Suprapubic skin (tissue), 4 donors: ENCODE measurements at regions not wholly inside any gene's neighbourhood (a gene's known extent, or its start where the extent isn't known, plus 50 kb on each side); places are given as distances from the start of the nearest gene placed in this dataset.
"Not testable (repeated sequence)": the region's sequence is repeated elsewhere in the genome, so short reads cannot be mapped to it uniquely, and the experiment has no call there.

ENCODE experiments used
- DNase-seq, 2 donors: peaks; one replicate each; pipeline ENCODE4 v3.0.0-alpha.2; 2019; ENCODE audit warnings: low spot score in 2 of 2
- H3K27ac ChIP-seq: fragments of 200-600 bp; sonication (generic); one replicate; pipeline ENCODE4 v1.5.1; 2019
- H3K27me3 ChIP-seq: fragments of 200-600 bp; sonication (generic); one replicate; pipeline ENCODE4 v1.5.1; 2019
- H3K36me3 ChIP-seq: fragments of 200-600 bp; sonication (generic); one replicate; pipeline ENCODE4 v1.5.1; 2019
- H3K4me1 ChIP-seq: fragments of 200-600 bp; sonication (generic); one replicate; pipeline ENCODE4 v1.5.1; 2019
- H3K4me3 ChIP-seq: fragments of 200-600 bp; sonication (generic); one replicate; pipeline ENCODE4 v1.5.1; 2019; ENCODE audit warnings: mild to moderate bottlenecking
- H3K9me3 ChIP-seq: fragments of 200-600 bp; sonication (generic); one replicate; pipeline ENCODE4 v1.5.1; 2019
- EP300 ChIP-seq: sonication (generic); formaldehyde crosslinking; IDR thresholded peaks from one replicate; pipeline ENCODE4 v1.6.1; 2017; ENCODE audit warnings: antibody characterized with exemption
- POLR2A ChIP-seq, 2 donors: fragments of 450-650 bp; IDR thresholded peaks; one replicate each; pipeline ENCODE4 v1.6.1; 2017; ENCODE audit warnings: antibody characterized with exemption in 2 of 2, mild to moderate bottlenecking in 2 of 2, moderate library complexity in 2 of 2
- POLR2AphosphoS5 ChIP-seq, 3 donors: sonication (generic); formaldehyde crosslinking; IDR thresholded peaks; one replicate each; pipeline ENCODE4 v1.6.1; 2017; ENCODE audit warnings: antibody characterized with exemption in 3 of 3
- WGBS: methylation state at CpG from one replicate; pipeline ENCODE4 v1.1.5; 2018; 5-methylcytosine and 5-hydroxymethylcytosine counted together
- TF ChIP-seq, protein P1 (sequence below), 2 donors: fragments of 200-600 bp in 1 of 2; fragments of 450-650 bp in 1 of 2; sonication (generic) in 1 of 2; IDR thresholded peaks; one replicate each; pipeline ENCODE4 v1.5.1; 2016 to 2019; ENCODE audit warnings: antibody characterized with exemption in 2 of 2, mild to moderate bottlenecking in 1 of 2, moderate library complexity in 1 of 2

DNA sequence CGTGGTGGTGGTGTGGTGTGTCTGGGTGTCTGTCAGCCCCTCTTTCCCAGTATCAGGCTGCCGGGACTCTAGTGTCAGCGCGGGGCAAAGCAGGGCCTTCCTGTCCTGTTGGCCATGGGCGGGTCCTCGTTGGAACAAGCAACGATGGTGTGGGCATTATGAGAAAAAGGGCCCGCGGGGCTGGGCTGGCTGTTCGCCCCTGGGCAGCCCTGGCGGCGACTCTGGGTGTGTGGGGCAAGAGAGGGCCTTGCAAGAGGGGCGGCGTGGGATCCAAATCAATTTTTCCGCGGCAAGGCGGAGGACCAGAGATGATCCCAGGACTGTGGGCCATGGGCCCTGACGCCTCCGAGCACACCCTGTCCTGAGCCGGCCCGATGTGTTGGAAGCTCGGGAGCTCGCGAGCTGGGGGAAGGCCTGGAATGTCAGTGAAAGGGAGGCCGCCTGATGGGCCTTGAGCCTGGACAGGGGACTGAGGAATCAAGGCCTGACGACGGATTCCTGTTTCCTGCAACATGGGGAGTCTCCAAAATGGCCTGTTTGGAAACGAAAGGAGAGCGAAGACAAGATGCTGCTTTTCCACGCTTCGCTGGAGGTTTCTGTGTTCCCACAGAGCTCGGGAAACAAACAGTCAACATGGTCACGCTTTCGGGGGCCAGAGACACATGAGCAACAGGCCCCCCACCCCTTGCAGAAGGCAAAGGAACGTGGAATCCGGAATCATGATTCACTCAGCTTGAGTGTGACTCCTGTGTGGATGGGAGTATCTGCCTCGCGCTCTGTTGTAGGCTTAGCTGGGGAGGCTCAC, 364.7 kb upstream of the DEFB115 start:
- Histone ChIP-seq H3K27ac (no peak overlapping the region), H3K4me1 (no peaks in the 10 kb centered on the region), H3K4me3 (no peak overlapping the region), H3K9me3 (no peaks in the 10 kb centered on the region), H3K27me3 (peaks cover 47% of the 10 kb centered on the region), H3K36me3 (no peaks in the 10 kb centered on the region)
- no peak for DNase-seq
- WGBS: 39% methylated on average over 26 of the region's 38 CpGs
- TF ChIP-seq POLR2A (IDR thresholded peaks at IDR 0.05) (no peak), EP300 (no peak), POLR2AphosphoS5 (IDR thresholded peaks at IDR 0.05) (no peak)
- TF ChIP-seq, protein P1, sequence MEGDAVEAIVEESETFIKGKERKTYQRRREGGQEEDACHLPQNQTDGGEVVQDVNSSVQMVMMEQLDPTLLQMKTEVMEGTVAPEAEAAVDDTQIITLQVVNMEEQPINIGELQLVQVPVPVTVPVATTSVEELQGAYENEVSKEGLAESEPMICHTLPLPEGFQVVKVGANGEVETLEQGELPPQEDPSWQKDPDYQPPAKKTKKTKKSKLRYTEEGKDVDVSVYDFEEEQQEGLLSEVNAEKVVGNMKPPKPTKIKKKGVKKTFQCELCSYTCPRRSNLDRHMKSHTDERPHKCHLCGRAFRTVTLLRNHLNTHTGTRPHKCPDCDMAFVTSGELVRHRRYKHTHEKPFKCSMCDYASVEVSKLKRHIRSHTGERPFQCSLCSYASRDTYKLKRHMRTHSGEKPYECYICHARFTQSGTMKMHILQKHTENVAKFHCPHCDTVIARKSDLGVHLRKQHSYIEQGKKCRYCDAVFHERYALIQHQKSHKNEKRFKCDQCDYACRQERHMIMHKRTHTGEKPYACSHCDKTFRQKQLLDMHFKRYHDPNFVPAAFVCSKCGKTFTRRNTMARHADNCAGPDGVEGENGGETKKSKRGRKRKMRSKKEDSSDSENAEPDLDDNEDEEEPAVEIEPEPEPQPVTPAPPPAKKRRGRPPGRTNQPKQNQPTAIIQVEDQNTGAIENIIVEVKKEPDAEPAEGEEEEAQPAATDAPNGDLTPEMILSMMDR (IDR thresholded peaks at IDR 0.05): no peak

DNA sequence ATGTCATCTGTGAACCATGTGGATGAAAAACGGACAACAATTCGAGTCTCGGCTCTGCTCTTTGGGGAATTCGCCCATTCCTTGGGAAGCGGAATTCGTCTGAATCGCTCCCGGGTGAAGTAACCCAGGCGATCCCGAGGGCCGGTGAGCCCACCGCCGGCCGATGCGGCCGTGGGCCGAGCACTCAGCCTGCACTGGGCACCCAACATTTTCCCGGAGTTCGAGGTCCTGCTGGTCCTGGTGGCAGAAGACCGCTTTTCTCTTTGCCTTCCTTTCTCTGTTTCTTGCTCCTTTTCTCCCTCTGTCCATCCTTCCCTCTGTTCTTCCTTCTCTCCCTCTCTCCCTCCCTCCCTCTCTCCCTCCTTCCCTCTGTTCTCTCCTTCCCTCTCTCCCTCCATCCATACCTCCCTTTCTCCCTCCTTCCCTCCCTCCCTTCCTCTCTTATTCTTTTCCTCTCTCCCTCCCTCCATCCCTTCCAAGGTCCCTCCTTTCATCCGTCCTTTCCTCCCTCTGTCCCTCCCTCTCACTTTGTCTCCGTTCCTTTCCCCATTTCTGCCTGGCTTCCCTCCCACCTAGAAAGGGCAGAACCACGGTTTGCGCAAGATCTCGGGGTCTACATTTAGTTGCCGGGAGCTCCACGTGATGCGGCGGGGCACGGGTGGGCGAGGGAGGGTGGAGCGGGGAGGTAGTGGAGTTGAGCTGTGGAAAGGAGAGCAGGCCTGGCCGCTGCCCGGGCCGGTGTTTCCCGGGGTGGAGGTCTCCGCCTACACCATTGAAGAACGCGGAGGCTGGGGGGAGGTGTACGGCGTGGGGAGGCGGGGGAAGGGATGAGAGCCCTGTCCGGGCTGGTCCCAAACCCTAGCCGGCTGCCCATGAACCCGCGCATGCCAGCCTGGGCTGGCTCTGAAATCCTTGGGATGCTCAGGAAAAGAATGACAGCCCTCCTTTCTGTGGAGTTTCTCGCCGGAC, 363.8 kb upstream of the DEFB115 start:
- H3K27me3 ChIP-seq: peaks cover 47% of the 10 kb centered on the region

DNA sequence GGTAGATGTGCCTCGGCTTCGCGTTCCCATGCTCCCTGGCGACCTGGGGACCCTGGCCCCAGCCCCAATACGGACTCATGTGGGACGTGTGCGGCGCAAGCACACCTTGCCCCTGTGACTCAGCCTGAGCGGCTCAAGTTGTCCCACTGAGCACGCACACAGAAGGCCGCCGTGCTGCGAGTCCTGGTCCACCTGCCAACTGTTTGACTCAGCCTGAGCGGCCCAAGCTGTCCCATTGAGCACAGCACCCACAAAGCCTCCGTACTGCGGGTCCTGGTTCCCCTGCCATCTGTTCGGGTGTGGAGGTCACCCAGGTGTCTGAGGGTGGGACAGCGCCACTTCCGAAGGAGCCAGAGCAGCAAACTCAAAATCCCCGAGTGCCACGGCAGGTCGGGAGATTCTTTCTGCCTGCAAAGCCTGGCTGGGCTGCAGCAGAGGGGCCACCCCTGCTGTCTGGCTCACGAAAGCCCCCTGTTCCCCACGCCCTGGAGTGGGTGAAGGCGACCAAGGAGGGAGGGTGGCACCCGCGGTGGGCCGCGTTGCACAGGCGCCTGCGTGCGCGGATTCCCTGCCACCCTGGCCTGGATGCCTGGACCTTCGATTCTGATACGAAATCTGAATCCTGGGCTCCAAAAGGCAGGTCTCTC, 362.6 kb upstream of the DEFB115 start:
- H3K9me3 ChIP-seq, DNase-seq, H3K27ac ChIP-seq, H3K36me3 ChIP-seq, H3K4me1 ChIP-seq, H3K4me3 ChIP-seq: not testable (repeated sequence)
- no CpG with 5 or more reads among the region's 35 CpGs for WGBS
- H3K27me3 ChIP-seq: peaks cover 59% of the 10 kb centered on the region

More for the DNA sequence above, 363.8 kb upstream of the DEFB115 start:
- 33% methylated on average over 39 of the region's 48 CpGs for WGBS
- DNase-seq, H3K4me3 ChIP-seq, H3K27ac ChIP-seq, H3K9me3 ChIP-seq, H3K36me3 ChIP-seq, H3K4me1 ChIP-seq: not testable (repeated sequence)

DNA sequence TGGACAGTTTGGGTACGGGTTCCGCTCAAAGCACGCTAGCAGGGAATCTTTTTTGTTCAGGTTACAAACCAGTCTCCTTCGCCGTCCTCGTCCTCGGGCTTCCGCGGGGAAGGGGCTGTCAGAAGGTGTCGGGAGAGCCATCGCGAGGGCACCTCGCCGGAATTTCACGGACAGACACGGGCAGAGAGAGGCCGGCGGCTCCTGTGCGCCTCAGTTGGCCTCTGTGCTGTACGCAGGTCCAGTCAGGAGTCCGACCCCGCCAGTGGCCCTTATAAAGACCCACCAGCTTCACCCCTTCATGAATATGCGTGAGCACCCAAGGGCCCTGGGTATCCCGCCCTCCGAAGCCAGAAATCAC, 362.1 kb upstream of the DEFB115 start:
- not testable (repeated sequence) for H3K9me3 ChIP-seq, H3K4me3 ChIP-seq, H3K36me3 ChIP-seq, H3K4me1 ChIP-seq, H3K27ac ChIP-seq, DNase-seq
- WGBS: 56% methylated on average over 9 of the region's 25 CpGs
- H3K27me3 ChIP-seq: peaks cover 64% of the 10 kb centered on the region

DNA sequence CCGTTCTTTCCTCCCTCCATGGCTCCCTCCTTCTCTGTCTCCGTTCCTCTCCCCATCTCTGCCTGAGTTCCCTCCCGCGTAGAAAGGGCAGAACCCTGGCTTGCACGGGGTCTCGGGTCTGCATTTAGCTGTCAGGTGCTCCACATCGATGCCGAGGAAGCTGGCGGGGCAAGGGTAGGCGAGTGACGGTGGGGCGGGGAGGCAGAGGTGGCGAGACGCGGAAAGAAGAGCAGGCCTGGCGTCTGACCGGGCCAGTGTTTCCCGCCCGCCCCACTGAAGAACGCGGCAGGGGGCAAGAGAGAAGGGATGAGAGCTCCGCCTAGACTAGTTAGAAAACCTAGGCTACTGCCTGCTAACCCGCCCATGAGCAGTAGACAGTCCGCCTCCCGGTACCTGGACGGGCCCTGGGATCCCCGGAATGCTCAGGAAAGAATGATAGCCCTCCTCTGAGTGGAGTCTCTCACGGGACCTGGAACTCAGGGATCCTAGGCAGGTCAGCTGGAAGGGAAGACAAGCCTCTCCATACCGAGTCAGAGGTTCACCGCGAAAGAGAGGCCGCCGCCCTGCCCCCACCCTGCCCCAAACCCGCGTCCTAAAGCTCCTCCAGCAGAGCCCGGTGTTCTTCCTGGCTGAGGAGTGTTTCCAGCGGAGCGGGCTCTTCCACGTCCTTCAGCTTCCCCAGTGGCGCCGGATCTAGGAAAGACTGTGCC, 357.9 kb upstream of the DEFB115 start:
- H3K9me3 ChIP-seq, H3K4me3 ChIP-seq, H3K27ac ChIP-seq, H3K36me3 ChIP-seq, DNase-seq, H3K4me1 ChIP-seq: not testable (repeated sequence)
- H3K27me3 ChIP-seq: peaks cover 33% of the 10 kb centered on the region
- 28% methylated on average over 28 of the region's 41 CpGs for WGBS

DNA sequence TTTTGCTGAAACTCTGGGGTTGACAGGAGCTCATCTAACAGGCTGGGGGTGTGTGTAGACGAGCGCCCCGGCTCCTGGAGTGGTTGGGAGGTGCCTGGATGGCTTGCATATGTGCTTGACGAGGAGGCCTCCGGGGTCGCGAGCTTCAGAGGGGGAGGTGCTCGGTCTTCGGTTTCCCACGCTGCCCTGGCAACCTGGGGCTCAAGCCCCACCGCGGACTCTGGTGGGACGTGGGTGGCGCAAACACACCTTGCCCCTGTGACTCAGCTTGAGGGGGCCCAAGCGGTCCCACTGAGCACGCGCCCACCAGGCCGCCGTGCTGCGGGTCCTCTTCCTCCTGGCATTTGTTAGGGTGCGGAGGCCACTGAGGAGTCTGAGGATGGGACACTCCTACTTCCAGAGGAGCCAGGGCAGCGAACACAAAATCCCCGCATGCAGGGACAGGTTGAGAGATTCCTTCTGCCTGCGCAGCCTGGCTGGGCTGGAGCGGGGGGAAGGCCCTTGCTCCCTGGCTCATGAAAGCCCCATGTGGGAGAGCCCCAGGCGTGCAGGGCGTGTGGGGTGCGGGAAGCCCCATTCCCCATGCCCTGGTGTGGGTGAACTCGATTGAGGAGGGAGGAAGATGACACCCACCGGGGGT, 357.3 kb upstream of the DEFB115 start:
- WGBS: 51% methylated on average over 9 of the region's 30 CpGs
- not testable (repeated sequence) for H3K27ac ChIP-seq, H3K36me3 ChIP-seq, H3K4me1 ChIP-seq, DNase-seq, H3K4me3 ChIP-seq, H3K9me3 ChIP-seq
- H3K27me3 ChIP-seq: peaks cover 27% of the 10 kb centered on the region

DNA sequence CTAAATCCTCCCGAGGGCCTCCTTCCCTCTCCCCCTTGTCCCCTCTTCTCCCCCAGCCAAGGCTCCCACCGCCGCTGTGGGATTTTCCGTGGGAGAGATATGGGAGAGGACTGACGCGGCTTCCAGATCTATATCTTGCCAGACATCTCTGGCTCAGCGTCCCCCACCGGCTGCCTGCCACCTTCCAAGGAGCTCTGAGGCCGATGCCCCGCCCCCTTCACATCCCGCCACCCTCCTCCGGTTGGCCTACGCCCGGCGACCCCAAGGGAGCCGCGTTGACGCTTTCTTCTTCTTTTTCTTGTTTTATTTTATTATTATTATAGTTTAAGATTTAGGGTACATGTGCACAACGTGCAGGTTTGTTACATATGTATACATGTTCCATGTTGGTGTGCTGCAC, 352.2 kb upstream of the DEFB115 start:
- H3K4me1 ChIP-seq, H3K27ac ChIP-seq, DNase-seq, H3K4me3 ChIP-seq, H3K36me3 ChIP-seq, H3K27me3 ChIP-seq, H3K9me3 ChIP-seq: not testable (repeated sequence)
- WGBS: 91% methylated on average over 19 of the region's 19 CpGs
